22Rv1 (cell line): ENCODE measurements at regions not wholly inside any gene's neighbourhood (a gene's known extent, or its start where the extent isn't known, plus 50 kb on each side); places are given as distances from the start of the nearest gene placed in this dataset.

Experiments
- H3K27ac ChIP-seq: fragments of 450-650 bp; 2 replicates; pipeline ENCODE4 v1.5.1; 2017
- CTCF ChIP-seq: fragments of 450-650 bp; IDR thresholded peaks from 2 replicates; pipeline ENCODE4 v1.5.1; 2017; ENCODE audit warnings: mild to moderate bottlenecking
- ZFX ChIP-seq: fragments of 450-650 bp; IDR thresholded peaks from 2 replicates; pipeline ENCODE4 v1.6.1; 2017; ENCODE audit warnings: antibody characterized with exemption, borderline replicate concordance

GRCh38 chr4:56106180-56107147, 157.7 kb downstream of the CEP135 start:
- H3K27ac ChIP-seq: no peak overlapping the region
- TF ChIP-seq CTCF: no peak
- no peak for TF ChIP-seq ZFX

- H3K27ac ChIP-seq: no peak overlapping the region
These were observed 155.4 kb downstream of the CEP135 start for GRCh38 chr4:56104188-56104587.

GRCh38 chr4:56102601-56103000, 153.9 kb downstream of the CEP135 start:
- TF ChIP-seq ZFX (no peak), CTCF (no peak)
- no peak overlapping the region for H3K27ac ChIP-seq

More at GRCh38 chr4:56104188-56104587, 155.4 kb downstream of the CEP135 start:
- TF ChIP-seq CTCF: no peak
- TF ChIP-seq ZFX: no peak

GRCh38 chr4:56099378-56099786, 150.6 kb downstream of the CEP135 start:
- H3K27ac ChIP-seq: no peak overlapping the region
- TF ChIP-seq ZFX (no peak), CTCF (no peak)

- no peak overlapping the region for H3K27ac ChIP-seq
- TF ChIP-seq ZFX (no peak), CTCF (no peak)
These were observed 144.8 kb downstream of the CEP135 start for GRCh38 chr4:56093576-56093975.

GRCh38 chr4:56092540-56092939, 143.8 kb downstream of the CEP135 start:
- no peak overlapping the region for H3K27ac ChIP-seq
- TF ChIP-seq ZFX: no peak
- no peak for TF ChIP-seq CTCF

- no peak overlapping the region for H3K27ac ChIP-seq
- no peak for TF ChIP-seq CTCF
- no peak for TF ChIP-seq ZFX
These were observed 137.8 kb downstream of the CEP135 start for GRCh38 chr4:56086561-56086960.
